D721Med (cell line): ENCODE measurements at regions not wholly inside any gene's neighbourhood (a gene's known extent, or its start where the extent isn't known, plus 50 kb on each side); places are given as distances from the start of the nearest gene placed in this dataset.

Experiments
- DNase-seq: peaks from one replicate; pipeline ENCODE4 v3.0.0; 2011; ENCODE audit warnings: low spot score; ENCODE audit not compliant: insufficient read length
- FAIRE-seq: peaks from 2 replicates; lab custom pipeline; 2011; peaks lifted over from hg19 to GRCh38; lab: Jason Lieb, UNC
- TF ChIP-seq, protein P1 (sequence below): IDR thresholded peaks from 2 replicates; pipeline ENCODE4 v1.5.1; 2012; ENCODE audit warnings: mild to moderate bottlenecking, control low read depth; ENCODE audit not compliant: insufficient read depth; ENCODE audit errors: missing control alignments

DNA sequence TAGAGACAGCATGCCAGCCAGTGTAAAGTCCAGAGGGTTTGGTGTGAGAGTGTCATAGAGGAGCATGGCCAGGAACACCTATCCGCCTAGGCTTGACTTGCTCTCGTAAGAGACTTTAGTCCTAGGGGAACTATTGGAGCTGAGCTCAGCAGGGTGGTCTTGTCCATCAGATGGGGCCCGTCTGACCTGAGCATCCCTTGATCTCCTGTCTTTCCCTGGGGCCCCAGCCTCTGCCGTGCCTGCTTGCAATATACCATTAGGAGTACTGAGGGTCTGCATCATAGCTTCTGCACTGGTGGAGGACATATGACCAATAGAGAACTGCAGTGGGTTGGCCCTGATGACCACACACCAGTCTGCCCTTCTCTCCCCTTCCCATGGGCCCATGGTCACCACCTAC lies 251.0 kb downstream of the TUSC1 start:
- FAIRE-seq: no peak
- no peak for DNase-seq
- TF ChIP-seq, protein P1, sequence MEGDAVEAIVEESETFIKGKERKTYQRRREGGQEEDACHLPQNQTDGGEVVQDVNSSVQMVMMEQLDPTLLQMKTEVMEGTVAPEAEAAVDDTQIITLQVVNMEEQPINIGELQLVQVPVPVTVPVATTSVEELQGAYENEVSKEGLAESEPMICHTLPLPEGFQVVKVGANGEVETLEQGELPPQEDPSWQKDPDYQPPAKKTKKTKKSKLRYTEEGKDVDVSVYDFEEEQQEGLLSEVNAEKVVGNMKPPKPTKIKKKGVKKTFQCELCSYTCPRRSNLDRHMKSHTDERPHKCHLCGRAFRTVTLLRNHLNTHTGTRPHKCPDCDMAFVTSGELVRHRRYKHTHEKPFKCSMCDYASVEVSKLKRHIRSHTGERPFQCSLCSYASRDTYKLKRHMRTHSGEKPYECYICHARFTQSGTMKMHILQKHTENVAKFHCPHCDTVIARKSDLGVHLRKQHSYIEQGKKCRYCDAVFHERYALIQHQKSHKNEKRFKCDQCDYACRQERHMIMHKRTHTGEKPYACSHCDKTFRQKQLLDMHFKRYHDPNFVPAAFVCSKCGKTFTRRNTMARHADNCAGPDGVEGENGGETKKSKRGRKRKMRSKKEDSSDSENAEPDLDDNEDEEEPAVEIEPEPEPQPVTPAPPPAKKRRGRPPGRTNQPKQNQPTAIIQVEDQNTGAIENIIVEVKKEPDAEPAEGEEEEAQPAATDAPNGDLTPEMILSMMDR: no peak

GRCh38 chr9:25421560-25421959 lies 256.7 kb downstream of the TUSC1 start:
- TF ChIP-seq, protein P1: no peak
- no peak for DNase-seq
- no peak for FAIRE-seq

DNA sequence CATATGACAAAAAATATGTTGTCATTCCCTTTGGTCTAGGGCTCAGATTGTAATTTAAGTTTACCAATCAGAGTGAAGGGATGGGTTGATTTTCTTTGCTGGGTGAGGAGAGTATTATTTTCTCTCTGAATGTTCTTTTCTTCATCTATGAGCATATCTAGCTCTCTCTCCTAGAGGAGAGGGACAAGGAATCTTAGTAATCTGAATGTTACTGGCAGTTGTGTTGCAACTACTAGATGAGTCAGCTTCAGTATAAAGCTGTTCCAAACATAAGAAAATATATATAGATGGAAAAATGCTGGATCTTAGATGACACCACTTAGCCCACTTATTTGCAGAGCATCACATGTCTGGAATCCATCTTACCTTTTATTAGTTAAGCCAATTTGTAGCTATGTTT lies 259.3 kb downstream of the TUSC1 start:
- FAIRE-seq (no peak), DNase-seq (no peak)
- TF ChIP-seq, protein P1: no peak

GRCh38 chr9:25415718-25416117 lies 262.5 kb downstream of the TUSC1 start:
- FAIRE-seq (no peak), DNase-seq (no peak)
- TF ChIP-seq, protein P1: no peak

DNA sequence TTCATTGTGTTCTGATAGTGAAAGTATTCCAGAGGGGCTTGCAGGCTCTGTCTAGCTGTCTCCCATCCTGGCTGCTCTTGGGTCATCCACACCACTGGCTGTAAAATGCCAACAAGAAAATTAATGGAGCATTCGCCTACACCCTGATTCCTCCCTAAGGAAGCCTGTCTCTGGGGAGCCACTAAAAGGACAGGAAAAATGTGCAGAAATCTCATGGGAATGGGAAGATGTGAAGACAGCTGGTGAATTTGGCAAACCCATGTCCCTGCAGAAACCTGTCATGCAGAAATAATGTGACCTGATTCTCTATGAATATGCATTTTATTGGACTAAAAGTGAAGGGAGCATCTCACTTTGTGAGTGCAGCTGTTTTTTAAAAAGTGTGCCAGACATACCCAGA lies 265.6 kb downstream of the TUSC1 start:
- FAIRE-seq (no peak), DNase-seq (no peak)
- TF ChIP-seq, protein P1: no peak

GRCh38 chr9:25397746-25398145 lies 280.5 kb downstream of the TUSC1 start:
- FAIRE-seq (no peak), DNase-seq (no peak)
- TF ChIP-seq, protein P1: no peak

DNA sequence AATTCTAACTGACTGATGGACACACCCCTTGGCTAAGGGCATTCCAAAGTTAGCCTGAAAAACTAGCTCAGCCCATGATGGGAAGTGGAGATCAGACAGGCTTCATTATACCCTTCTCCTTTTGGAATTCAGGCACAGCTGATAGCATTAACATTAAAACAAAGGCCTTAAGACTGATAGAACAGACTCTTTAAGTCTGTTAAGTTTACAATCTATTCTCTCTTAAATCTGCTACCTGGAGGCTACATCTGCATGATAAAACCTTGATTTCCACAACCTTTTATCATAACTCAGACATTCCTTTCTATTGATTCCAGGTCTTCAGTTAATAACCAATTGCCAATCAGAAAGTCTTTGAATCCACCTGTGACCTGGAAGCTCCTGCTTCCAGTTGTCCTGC lies 281.4 kb downstream of the TUSC1 start:
- no peak for FAIRE-seq
- TF ChIP-seq, protein P1: no peak
- DNase-seq: no peak
